HepG2 (cell line): ENCODE measurements at regions not wholly inside any gene's neighbourhood (a gene's known extent, or its start where the extent isn't known, plus 50 kb on each side); places are given as distances from the start of the nearest gene placed in this dataset.

ENCODE experiments used
- ATAC-seq: fragments of 200-7000 bp; cut with Tn5 transposase; 3 replicates; pipeline ENCODE4 v1.9.1; 2020; ENCODE audit warnings: mild to moderate bottlenecking, moderate library complexity
- BruUV-seq: library from RNA; stranded (reverse); fragments of 400-500 nt; replicated peaks from 2 replicates; lab custom pipeline; 2021; lab: Mats Ljungman, UMichigan
- CTCF ChIA-PET: fragments of 300-600 bp; formaldehyde crosslinking; extraction: SDS; loops from one replicate; lab custom pipeline; 2021; ENCODE audit warnings: low total read pairs, inconsistent platforms, low intra/inter-chr PET ratio; lab: Yijun Ruan, JAX
- POLR2A ChIA-PET: fragments of 350-600 bp; sonication (Branson Sonifier 250); formaldehyde crosslinking; loops from one replicate; lab custom pipeline; 2020; ENCODE audit warnings: antibody characterized with exemption, inconsistent platforms; lab: Yijun Ruan, JAX
- DNase-seq: peaks from one replicate; pipeline ENCODE4 v3.0.0-alpha.2; 2015; ENCODE audit warnings: low spot score
- FAIRE-seq: peaks from 3 replicates; lab custom pipeline; 2011; peaks lifted over from hg19 to GRCh38; lab: Jason Lieb, UNC
- H2AFZ ChIP-seq: one replicate; pipeline ENCODE4 v1.6.1; 2011; ENCODE audit warnings: low read length, inconsistent platforms
- H3K27ac ChIP-seq: fragments of 300-600 bp; 3 replicates; pipeline ENCODE4 v1.8.0; 2011; ENCODE audit warnings: mixed run types, mild to moderate bottlenecking, mixed read lengths, low read length, inconsistent platforms; ENCODE audit not compliant: insufficient read depth; ENCODE audit errors: extremely low read length
- H3K27me3 ChIP-seq, 2 experiments: fragments of 200-600 bp in 1 of 2; 2 replicates in 1 of 2; 3 replicates in 1 of 2; pipeline versions ENCODE4 v1.6.0 to v1.8.0; 2011; ENCODE audit warnings: low read length in 2 of 2, mild to moderate bottlenecking in 2 of 2, moderate library complexity in 2 of 2, inconsistent platforms in 1 of 2; ENCODE audit not compliant: insufficient read depth in 2 of 2, control insufficient read depth in 1 of 2
- H3K36me3 ChIP-seq, 2 experiments: fragments of 200-600 bp in 1 of 2; replicated peaks in 1 of 2; 2 replicates in 1 of 2; 3 replicates in 1 of 2; pipeline versions ENCODE4 v1.5.1 to v1.8.0; 2011; ENCODE audit warnings: low read length in 2 of 2, inconsistent platforms in 1 of 2; ENCODE audit not compliant: insufficient read depth in 2 of 2, control insufficient read depth in 1 of 2
- H3K4me1 ChIP-seq: 2 replicates; pipeline ENCODE4 v1.5.1; 2012; ENCODE audit warnings: low read length, inconsistent platforms; ENCODE audit not compliant: insufficient read depth
- H3K4me2 ChIP-seq: 2 replicates; pipeline ENCODE4 v1.6.0; 2011; ENCODE audit warnings: low read depth, low read length, inconsistent platforms
- H3K4me3 ChIP-seq, 3 experiments: fragments of 200-600 bp in 1 of 3; sonication (generic), shearing (Covaris generic) in 1 of 3; replicated peaks in 1 of 3; 2 replicates each; pipeline ENCODE4 v1.5.1; 2011 to 2016; ENCODE audit warnings: low read length in 3 of 3, inconsistent platforms in 2 of 3, low read depth in 2 of 3, mild to moderate bottlenecking in 2 of 3, control low read depth in 1 of 3, mixed read lengths in 1 of 3; ENCODE audit not compliant: insufficient read depth in 1 of 3
- H3K79me2 ChIP-seq: one replicate; pipeline ENCODE4 v1.6.1; 2011; ENCODE audit warnings: low read length, inconsistent platforms; ENCODE audit not compliant: insufficient read depth
- H3K9ac ChIP-seq: 2 replicates; pipeline ENCODE4 v1.6.0; 2011; ENCODE audit warnings: mild to moderate bottlenecking, low read depth, low read length, inconsistent platforms; ENCODE audit not compliant: insufficient read depth
- H3K9me3 ChIP-seq: 2 replicates; pipeline ENCODE4 v1.5.1; 2012; ENCODE audit warnings: mild to moderate bottlenecking, low read length
- H4K20me1 ChIP-seq: 2 replicates; pipeline ENCODE4 v1.6.0; 2011; ENCODE audit warnings: inconsistent platforms, mild to moderate bottlenecking, low read length, moderate library complexity; ENCODE audit not compliant: insufficient read depth
- CHD2 ChIP-seq: IDR thresholded peaks from 2 replicates; pipeline ENCODE4 v1.6.1; 2011; ENCODE audit warnings: low read depth, low read length, improper control_type of control experiment
- HOXA5 ChIP-seq: sonication (generic); formaldehyde crosslinking; IDR thresholded peaks from 2 replicates; pipeline ENCODE4 v1.4.0; 2020; ENCODE audit warnings: missing genetic modification reagents
- POLR2AphosphoS2 ChIP-seq: IDR thresholded peaks from 2 replicates; pipeline ENCODE4 v1.6.1; 2011; ENCODE audit warnings: low read depth, low read length, improper control_type of control experiment
- ZNF776 ChIP-seq: sonication (generic); formaldehyde crosslinking; IDR thresholded peaks from 2 replicates; pipeline ENCODE4 v1.4.0; 2020; ENCODE audit warnings: mild to moderate bottlenecking, missing genetic modification reagents
- WGBS: methylation state at CpG from one replicate; pipeline ENCODE4 v1.1.6; 2017; ENCODE audit warnings: low lambda C conversion rate; 5-methylcytosine and 5-hydroxymethylcytosine counted together
- in situ Hi-C: cut with HindIII; loops from 2 replicates; pipeline ENCODE4 v1.10.0; 2017; ENCODE audit warnings: low pct_unique_long_range_greater_than_20kb; ENCODE audit not compliant: extremely low pct_ligation_motif_present
- intact Hi-C: fragments of 100-400 bp; cut with micrococcal nuclease; formaldehyde crosslinking; loops from one replicate; pipeline ENCODE4 v1.10.0; 2022; ENCODE audit not compliant: unreplicated experiment
- TF ChIP-seq, protein P1 (sequence below): sonication (generic); formaldehyde crosslinking; IDR thresholded peaks from 2 replicates; pipeline ENCODE4 v1.4.0; 2020; ENCODE audit warnings: missing genetic modification reagents, low read depth, mild to moderate bottlenecking, borderline replicate concordance

DNA sequence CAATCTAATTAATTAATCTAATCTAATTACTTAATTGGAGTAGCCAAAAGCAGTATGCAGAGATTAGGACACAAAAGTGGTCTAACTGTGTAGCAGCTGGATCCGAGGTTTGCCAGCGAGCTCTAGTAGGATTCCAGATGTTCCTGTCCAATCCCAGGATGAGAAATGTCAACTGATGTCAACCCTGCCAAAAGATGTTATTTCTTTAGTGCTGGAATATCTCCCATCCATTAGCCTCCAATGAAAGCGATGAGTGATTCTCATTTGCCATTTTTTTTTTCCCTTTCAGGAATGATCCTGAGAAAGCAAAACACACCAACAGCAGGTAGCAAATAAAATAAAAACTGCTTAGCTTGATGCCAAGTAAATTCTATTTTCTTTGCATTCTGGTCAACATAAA lies 372.9 kb downstream of the STIM2 start (continued):
- TF ChIP-seq CHD2: no peak
- TF ChIP-seq, all 625 proteins: peak for 0

DNA sequence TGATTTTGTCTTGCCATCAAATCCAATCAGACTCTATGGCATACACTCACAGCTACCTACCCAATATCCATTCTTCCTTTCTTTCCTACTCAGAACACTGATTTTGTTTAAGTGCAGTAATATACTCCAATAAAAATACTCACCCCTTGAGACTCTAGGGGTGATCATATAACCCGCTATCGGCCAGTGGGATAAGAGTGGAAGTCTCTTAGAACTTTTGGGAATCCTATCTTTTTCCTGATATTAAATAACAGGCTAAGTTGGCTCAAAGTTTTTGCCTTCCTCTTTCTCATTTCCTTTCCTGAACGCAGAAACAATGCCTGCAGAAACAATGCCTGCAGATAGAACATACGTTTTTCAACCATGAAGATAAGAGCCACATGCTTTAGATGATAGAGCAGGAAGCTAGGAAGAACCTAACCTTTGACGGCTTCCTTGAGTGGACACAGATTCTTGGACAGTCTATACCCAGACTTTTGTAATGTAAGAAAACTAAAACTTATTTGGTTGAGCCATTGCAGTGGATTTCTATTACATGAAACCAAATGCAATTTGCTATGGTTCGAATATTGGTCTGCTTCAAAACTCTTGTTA lies 373.8 kb downstream of the STIM2 start:
- Histone ChIP-seq H3K4me1 (no peaks in the 10 kb centered on the region), H3K27me3 (no peaks in the 10 kb centered on the region), H2AFZ (no peak overlapping the region), H3K9me3 (no peaks in the 10 kb centered on the region), H3K36me3 (no peaks in the 10 kb centered on the region), H4K20me1 (no peaks in the 10 kb centered on the region), H3K4me2 (no peak overlapping the region), H3K9ac (no peak overlapping the region), H3K27ac (no peak overlapping the region), H3K4me3 (no peak overlapping the region), H3K79me2 (no peaks in the 10 kb centered on the region)
- ChIA-PET CTCF (no interaction called here), POLR2A (no interaction called here)
- TF ChIP-seq HOXA5 (CRISPR knock-in tag): no peak
- TF ChIP-seq, protein P1, sequence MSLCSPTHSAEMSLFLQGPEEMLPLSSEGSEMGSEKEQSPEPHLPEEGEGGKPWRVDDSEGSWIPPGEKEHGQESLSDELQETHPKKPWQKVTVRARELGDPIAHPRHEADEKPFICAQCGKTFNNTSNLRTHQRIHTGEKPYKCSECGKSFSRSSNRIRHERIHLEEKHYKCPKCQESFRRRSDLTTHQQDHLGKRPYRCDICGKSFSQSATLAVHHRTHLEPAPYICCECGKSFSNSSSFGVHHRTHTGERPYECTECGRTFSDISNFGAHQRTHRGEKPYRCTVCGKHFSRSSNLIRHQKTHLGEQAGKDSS (CRISPR knock-in tag): no peak
- no peak for TF ChIP-seq ZNF776
- no peak for DNase-seq
- no peak for FAIRE-seq
- no peak for ATAC-seq
- WGBS: 0% methylated on average over 6 of the region's 6 CpGs
- BruUV-seq: no TSS peak
- in situ Hi-C loops (no loop called here), intact Hi-C loops (no loop called here)

DNA sequence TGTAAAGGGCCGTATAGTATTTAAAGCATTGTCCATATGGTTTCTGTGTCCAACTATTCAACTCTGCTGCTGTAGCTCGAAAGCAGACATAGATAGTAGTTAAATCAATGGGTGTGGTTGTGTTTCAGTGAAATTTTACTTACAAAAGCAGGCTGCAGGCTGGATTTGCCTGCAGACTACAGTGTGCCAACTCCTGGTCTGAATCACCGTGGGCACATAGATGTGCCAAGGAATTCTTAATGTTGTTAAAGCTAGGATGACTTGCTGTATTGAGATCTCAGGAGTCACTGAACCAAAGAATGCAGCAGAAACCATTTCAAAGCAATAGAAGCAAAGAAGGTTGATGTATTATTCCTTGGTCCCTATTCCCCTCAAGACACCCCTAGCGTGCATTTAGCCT lies 379.0 kb downstream of the STIM2 start:
- FAIRE-seq (no peak), DNase-seq (no peak), ATAC-seq (no peak)
- BruUV-seq: no TSS peak
- Histone ChIP-seq H4K20me1 (no peaks in the 10 kb centered on the region), H2AFZ (no peak overlapping the region), H3K36me3 (no peaks in the 10 kb centered on the region), H3K4me1 (no peaks in the 10 kb centered on the region), H3K4me3 (no peak overlapping the region), H3K79me2 (no peaks in the 10 kb centered on the region), H3K27me3 (no peaks in the 10 kb centered on the region), H3K9ac (no peak overlapping the region)
- WGBS: 21% methylated on average over 3 of the region's 4 CpGs
- intact Hi-C loops: no loop called here
- CTCF ChIA-PET: no interaction called here
- no peak for TF ChIP-seq POLR2AphosphoS2
- TF ChIP-seq, all 625 proteins: peak for 0
- POLR2A ChIA-PET: no interaction called here
- in situ Hi-C loops: no loop called here
- Histone ChIP-seq H3K4me2 (no peak overlapping the region), H3K27ac (no peak overlapping the region), H3K9me3 (no peaks in the 10 kb centered on the region)
